ENCODE measurements at regions not wholly inside any gene's neighbourhood (a gene's known extent, or its start where the extent isn't known, plus 50 kb on each side); places are given as distances from the start of the nearest gene placed in this dataset.
A peak's percentile ranks its signal among the peaks of the same experiment; 100 is the strongest.
"Not testable (repeated sequence)": the region's sequence is repeated elsewhere in the genome, so short reads cannot be mapped to it uniquely, and the experiment has no call there.

- not testable (repeated sequence) for DNase-seq (ENCODE audit: low spot score)
Measured at GRCh38 chr16:88185976-88186888, 196.5 kb upstream of the ZNF469 start.

- not testable (repeated sequence) for DNase-seq (ENCODE audit: low spot score)
Measured at GRCh38 chr16:88186889-88187870, 195.6 kb upstream of the ZNF469 start.

GRCh38 chr16:88188171-88188895, 194.4 kb upstream of the ZNF469 start:
- DNase-seq (ENCODE audit: low spot score), result not testable (repeated sequence)

GRCh38 chr16:88190592-88191095, 192.1 kb upstream of the ZNF469 start:
- DNase-seq (ENCODE audit: low spot score), result not testable (repeated sequence)

GRCh38 chr16:88191168-88191567, 191.6 kb upstream of the ZNF469 start:
- not testable (repeated sequence) for DNase-seq (ENCODE audit: low spot score)

- no peak for DNase-seq (ENCODE audit: low spot score)
Measured at GRCh38 chr16:88192601-88193000, 190.2 kb upstream of the ZNF469 start.

GRCh38 chr16:88193706-88194396, 188.9 kb upstream of the ZNF469 start:
- peak; percentile 85 for DNase-seq (ENCODE audit: low spot score)

- peak; percentile 85 for DNase-seq (ENCODE audit: low spot score)
Measured at GRCh38 chr16:88194397-88195268, 188.1 kb upstream of the ZNF469 start.

- no peak for DNase-seq (ENCODE audit: low spot score)
Measured at GRCh38 chr16:88195269-88195705, 187.5 kb upstream of the ZNF469 start.

- no peak for DNase-seq (ENCODE audit: low spot score)
Measured at GRCh38 chr16:88195911-88196465, 186.8 kb upstream of the ZNF469 start.

GRCh38 chr16:88196471-88197400, 186.0 kb upstream of the ZNF469 start:
- no peak for DNase-seq (ENCODE audit: low spot score)

GRCh38 chr16:88197481-88198456, 185.0 kb upstream of the ZNF469 start:
- DNase-seq (ENCODE audit: low spot score), result no peak

GRCh38 chr16:88198457-88199295, 184.1 kb upstream of the ZNF469 start:
- DNase-seq (ENCODE audit: low spot score), result not testable (repeated sequence)

- DNase-seq (ENCODE audit: low spot score), result not testable (repeated sequence)
Measured at GRCh38 chr16:88199296-88200153, 183.2 kb upstream of the ZNF469 start.
